Gastrocnemius medialis (tissue), 4 donors: ENCODE measurements at regions not wholly inside any gene's neighbourhood (a gene's known extent, or its start where the extent isn't known, plus 50 kb on each side); places are given as distances from the start of the nearest gene placed in this dataset.

Experiments used
- ATAC-seq, 2 donors: fragments of 150-250 bp; one replicate each; pipeline ENCODE4 v1.9.1; 2016
- DNase-seq, 2 donors: peaks; one replicate each; pipeline ENCODE4 v3.0.0-alpha.2; 2019
- H3K27ac ChIP-seq, 4 donors: fragments of 200-600 bp; sonication (generic); 1 replicate in 1 of 4; 2 replicates in 3 of 4; pipeline ENCODE4 v1.5.1; 2016 to 2018; ENCODE audit warnings: mild to moderate bottlenecking in 2 of 4, moderate library complexity in 1 of 4
- H3K27me3 ChIP-seq, 3 donors: fragments of 200-600 bp; sonication (generic) in 2 of 3; 1 replicate in 1 of 3; 2 replicates in 2 of 3; pipeline versions ENCODE4 v1.5.1 to v1.6.0; 2016 to 2019; ENCODE audit warnings: mild to moderate bottlenecking in 1 of 3, moderate library complexity in 1 of 3
- H3K36me3 ChIP-seq, 2 donors: fragments of 200-600 bp; sonication (generic) in 1 of 2; one replicate each; pipeline ENCODE4 v1.5.1; 2017 to 2018
- H3K4me1 ChIP-seq, 2 donors: fragments of 200-600 bp; sonication (generic) in 1 of 2; one replicate each; pipeline ENCODE4 v1.5.1; 2016 to 2017; ENCODE audit warnings: mild to moderate bottlenecking in 2 of 2
- H3K4me3 ChIP-seq, 4 donors: fragments of 200-600 bp; sonication (generic) in 3 of 4; 1 replicate in 1 of 4; 2 replicates in 3 of 4; pipeline ENCODE4 v1.5.1; 2016 to 2019; ENCODE audit warnings: mild to moderate bottlenecking in 2 of 4
- H3K9me3 ChIP-seq, 3 donors: fragments of 200-600 bp; sonication (generic) in 2 of 3; 1 replicate in 1 of 3; 2 replicates in 2 of 3; pipeline ENCODE4 v1.5.1; 2016 to 2019
- POLR2A ChIP-seq, 2 donors: fragments of 450-650 bp; IDR thresholded peaks; one replicate each; pipeline ENCODE4 v1.6.1; 2017; ENCODE audit warnings: antibody characterized with exemption in 2 of 2, mild to moderate bottlenecking in 2 of 2, moderate library complexity in 2 of 2
- in situ Hi-C, 4 donors: fragments of 200-750 bp; cut with MboI; loops; one replicate each; pipeline versions ENCODE4 v1.15.0 to v1.8.0; 2017; ENCODE audit warnings: low sequenced_read_pairs in 4 of 4
- intact Hi-C: fragments of 100-400 bp; cut with DNase I; formaldehyde crosslinking; loops from one replicate; pipeline ENCODE4 v1.15.1; 2023; ENCODE audit warnings: low total_unique reads
- TF ChIP-seq, protein P1 (sequence below), 5 experiments: fragments of 450-650 bp in 3 of 5; fragments of 200-600 bp in 2 of 5; sonication (generic) in 2 of 5; IDR thresholded peaks in 4 of 5; conservative IDR thresholded peaks in 1 of 5; 1 replicate in 4 of 5; 2 replicates in 1 of 5; pipeline ENCODE4 v1.5.1; 2016 to 2019; ENCODE audit warnings: antibody characterized with exemption in 5 of 5, mild to moderate bottlenecking in 3 of 5, moderate library complexity in 3 of 5

DNA sequence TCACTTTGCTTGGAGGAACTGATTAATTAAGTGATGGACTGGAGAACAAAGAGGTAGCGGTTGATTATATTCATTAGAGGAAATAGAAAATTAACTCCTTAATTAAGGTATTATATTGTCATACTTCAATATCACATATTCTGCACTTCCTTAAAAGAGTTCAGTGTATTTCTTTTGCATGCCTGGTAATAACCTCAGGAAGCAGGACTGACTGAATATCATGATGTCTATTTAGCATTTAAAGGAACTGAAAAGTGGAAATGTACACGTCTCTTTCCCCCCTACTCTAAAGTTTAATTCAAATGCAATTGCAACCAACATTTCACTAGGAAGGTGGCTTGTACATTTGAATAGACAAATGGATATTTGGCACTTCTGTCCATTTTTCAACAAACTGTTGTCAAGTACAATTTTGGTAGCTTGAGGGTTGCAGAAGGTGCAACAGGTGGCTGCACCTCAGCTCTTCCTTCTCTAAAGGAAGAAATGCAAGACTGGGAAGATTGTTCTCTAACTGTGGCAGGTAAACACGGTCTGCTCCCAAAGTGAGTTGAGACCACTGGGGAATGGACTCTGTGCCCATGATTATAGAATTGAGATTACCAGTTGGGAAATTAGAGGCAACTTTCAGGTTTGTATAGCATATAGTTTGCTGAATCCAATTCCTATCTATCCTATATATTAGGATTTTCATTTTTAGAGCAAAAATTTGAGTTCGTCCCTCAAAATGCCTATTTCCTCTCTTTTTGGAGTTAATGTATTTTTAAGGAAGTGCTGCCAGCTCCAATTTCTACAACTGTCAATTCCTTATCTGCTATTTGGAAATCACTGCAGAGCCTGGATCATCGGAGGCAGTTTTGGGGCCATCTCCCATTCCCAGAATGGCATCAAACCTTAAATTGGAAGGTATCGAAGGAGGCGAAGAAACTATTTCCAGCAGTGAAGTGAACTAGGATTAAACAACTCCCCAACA lies 98.9 kb upstream of the TAF11L2 start:
- Histone ChIP-seq H3K27ac (no peak overlapping the region), H3K36me3 (no peaks in the 10 kb centered on the region), H3K4me1 (no peaks in the 10 kb centered on the region), H3K4me3 (no peak overlapping the region), H3K27me3 (peaks cover 0 to 4% (median 0%) of the 10 kb centered on the region in 3 donors), H3K9me3 (no peaks in the 10 kb centered on the region)
- intact Hi-C loops, result no loop called here
- in situ Hi-C loops, result no loop called here
- TF ChIP-seq POLR2A (IDR thresholded peaks at IDR 0.05), result no peak
- TF ChIP-seq, protein P1, sequence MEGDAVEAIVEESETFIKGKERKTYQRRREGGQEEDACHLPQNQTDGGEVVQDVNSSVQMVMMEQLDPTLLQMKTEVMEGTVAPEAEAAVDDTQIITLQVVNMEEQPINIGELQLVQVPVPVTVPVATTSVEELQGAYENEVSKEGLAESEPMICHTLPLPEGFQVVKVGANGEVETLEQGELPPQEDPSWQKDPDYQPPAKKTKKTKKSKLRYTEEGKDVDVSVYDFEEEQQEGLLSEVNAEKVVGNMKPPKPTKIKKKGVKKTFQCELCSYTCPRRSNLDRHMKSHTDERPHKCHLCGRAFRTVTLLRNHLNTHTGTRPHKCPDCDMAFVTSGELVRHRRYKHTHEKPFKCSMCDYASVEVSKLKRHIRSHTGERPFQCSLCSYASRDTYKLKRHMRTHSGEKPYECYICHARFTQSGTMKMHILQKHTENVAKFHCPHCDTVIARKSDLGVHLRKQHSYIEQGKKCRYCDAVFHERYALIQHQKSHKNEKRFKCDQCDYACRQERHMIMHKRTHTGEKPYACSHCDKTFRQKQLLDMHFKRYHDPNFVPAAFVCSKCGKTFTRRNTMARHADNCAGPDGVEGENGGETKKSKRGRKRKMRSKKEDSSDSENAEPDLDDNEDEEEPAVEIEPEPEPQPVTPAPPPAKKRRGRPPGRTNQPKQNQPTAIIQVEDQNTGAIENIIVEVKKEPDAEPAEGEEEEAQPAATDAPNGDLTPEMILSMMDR (IDR thresholded peaks at IDR 0.05 in 4 of 5, conservative IDR thresholded peaks at IDR 0.05 in 1 of 5), result no peak
- DNase-seq, result no peak
- no peak for ATAC-seq

DNA sequence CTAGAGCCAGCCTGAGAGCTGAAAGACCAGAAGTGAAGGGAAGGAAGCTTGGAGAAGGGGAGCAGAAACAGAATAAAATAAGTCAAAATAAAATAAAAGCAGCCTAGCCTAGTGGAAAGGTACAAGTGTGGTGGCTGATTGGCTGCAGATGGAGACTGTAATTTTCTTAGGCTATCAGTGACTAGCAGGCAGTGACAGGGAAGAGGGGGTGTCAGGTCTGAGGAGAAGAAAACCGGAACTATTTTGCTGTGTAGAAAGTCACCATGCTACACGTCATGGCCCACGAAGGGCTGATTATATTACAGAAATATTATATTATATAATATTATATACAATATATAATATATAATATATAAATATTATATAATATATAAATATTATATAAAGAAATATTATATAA lies 98.1 kb upstream of the TAF11L2 start:
- in situ Hi-C loops (no loop called here), intact Hi-C loops (no loop called here)
- H3K27ac ChIP-seq, result no peak overlapping the region
- no peak for ATAC-seq
- no peak for DNase-seq
- H3K36me3 ChIP-seq, result no peaks in the 10 kb centered on the region
- no peaks in the 10 kb centered on the region for H3K4me1 ChIP-seq
- TF ChIP-seq POLR2A (IDR thresholded peaks at IDR 0.05), result no peak
- TF ChIP-seq, protein P1 (IDR thresholded peaks at IDR 0.05 in 4 of 5, conservative IDR thresholded peaks at IDR 0.05 in 1 of 5), result no peak
- no peak overlapping the region for H3K4me3 ChIP-seq
- no peaks in the 10 kb centered on the region for H3K9me3 ChIP-seq
- peaks cover 0 to 4% (median 0%) of the 10 kb centered on the region in 3 donors for H3K27me3 ChIP-seq

DNA sequence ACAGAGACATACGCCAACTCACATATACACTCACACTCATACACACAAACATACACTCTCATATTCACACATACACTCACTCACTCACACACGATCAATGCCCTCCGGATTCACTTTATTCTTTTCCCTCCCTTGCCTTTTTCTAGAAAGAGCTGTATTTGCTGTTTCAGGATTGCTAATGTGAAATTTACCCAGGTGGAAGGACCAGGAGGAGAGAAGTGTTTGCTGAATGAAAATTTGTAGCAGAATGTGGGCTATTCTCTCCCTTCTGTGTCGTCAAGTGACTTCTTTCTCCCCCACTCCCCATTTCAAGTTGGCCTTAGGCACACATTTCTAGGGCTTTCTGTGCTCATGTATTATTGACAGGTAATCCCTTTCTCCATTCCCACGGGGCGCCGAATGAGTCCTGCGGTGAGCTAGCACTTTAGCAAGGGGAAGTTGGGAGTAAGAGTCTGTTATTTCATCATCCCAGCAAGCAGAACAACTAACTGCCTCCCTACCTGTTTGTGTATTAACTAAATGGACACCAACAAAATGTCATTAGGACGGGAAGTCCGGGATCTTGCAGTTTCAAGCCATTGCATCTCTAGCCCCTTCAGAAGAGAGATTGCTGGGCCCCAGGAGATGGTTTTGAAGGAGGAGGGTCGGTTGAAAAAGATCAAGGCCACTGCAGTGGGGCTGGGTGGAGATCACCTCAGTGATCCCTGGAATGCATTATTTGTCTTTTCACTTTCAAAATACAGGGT lies 97.1 kb upstream of the TAF11L2 start:
- Histone ChIP-seq H3K27ac (no peak overlapping the region), H3K4me3 (no peak overlapping the region), H3K27me3 (peaks cover 0 to 4% (median 0%) of the 10 kb centered on the region in 3 donors), H3K4me1 (no peaks in the 10 kb centered on the region), H3K9me3 (no peaks in the 10 kb centered on the region), H3K36me3 (no peaks in the 10 kb centered on the region)
- no peak for ATAC-seq
- in situ Hi-C loops (no loop called here), intact Hi-C loops (no loop called here)
- no peak for TF ChIP-seq POLR2A (IDR thresholded peaks at IDR 0.05)
- TF ChIP-seq, protein P1 (IDR thresholded peaks at IDR 0.05 in 4 of 5, conservative IDR thresholded peaks at IDR 0.05 in 1 of 5), result no peak
- DNase-seq, result no peak

DNA sequence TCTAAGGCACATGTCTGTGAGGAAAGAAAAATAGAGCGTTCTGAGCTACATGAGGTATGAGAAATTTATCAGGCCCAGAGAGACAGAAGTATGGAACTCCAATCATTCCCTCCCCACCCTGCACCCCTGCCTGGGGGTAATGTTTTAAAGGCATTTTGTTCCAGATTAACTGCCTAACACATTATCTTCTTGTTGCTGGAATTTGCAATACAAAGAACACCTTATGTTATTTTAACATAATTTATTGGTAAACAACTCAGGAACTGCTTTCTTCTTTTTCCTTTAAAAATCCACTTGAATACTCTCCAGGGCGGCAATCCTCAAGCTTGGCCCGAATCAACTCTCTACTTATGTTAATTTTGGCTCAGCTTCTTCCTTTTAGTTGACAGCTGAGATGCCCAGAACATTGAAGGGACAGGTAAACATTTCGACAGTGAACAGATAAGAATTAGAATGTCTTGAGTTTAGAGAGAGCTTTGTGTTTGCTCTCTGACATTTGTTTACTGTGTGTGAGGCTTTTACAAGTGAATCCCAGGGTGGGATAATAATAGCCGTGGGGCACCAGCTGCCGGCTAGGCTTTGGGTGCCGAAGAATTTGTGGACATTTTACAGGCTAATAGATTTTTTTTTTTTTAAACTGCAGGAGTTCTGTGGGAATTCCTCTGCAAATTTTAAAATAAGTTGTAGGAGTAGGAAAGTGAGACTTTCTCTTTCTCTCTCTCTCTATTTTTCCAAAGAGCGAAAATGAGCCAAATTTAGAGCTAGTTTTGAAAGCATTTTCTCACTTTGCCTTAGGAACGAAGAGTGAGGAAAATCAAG lies 96.4 kb upstream of the TAF11L2 start:
- no peaks in the 10 kb centered on the region for H3K36me3 ChIP-seq
- DNase-seq (no peak), ATAC-seq (no peak)
- intact Hi-C loops (no loop called here), in situ Hi-C loops (no loop called here)
- peaks cover 0 to 4% (median 0%) of the 10 kb centered on the region in 3 donors for H3K27me3 ChIP-seq
- TF ChIP-seq, protein P1 (IDR thresholded peaks at IDR 0.05 in 4 of 5, conservative IDR thresholded peaks at IDR 0.05 in 1 of 5), result no peak
- TF ChIP-seq POLR2A (IDR thresholded peaks at IDR 0.05), result no peak
- no peak overlapping the region for H3K27ac ChIP-seq
- H3K4me1 ChIP-seq, result no peaks in the 10 kb centered on the region
- no peaks in the 10 kb centered on the region for H3K9me3 ChIP-seq
- no peak overlapping the region for H3K4me3 ChIP-seq
